Central memory CD8-positive, alpha-beta T cell (primary cell): ENCODE measurements at regions not wholly inside any gene's neighbourhood (a gene's known extent, or its start where the extent isn't known, plus 50 kb on each side); places are given as distances from the start of the nearest gene placed in this dataset.

Source experiments
- ATAC-seq: fragments of 150-1000 bp; cut with Tn5 transposase; replicated peaks from 2 replicates; pipeline ENCODE4 v1.10.0; 2022; ENCODE audit warnings: mild to moderate bottlenecking, moderate FRiP score, moderate number of reproducible peaks; ENCODE audit not compliant: poor library complexity, severe bottlenecking; ENCODE audit errors: extremely low read depth
- DNase-seq, 2 donors: peaks; one replicate each; pipeline ENCODE4 v3.0.0; 2021; ENCODE audit warnings: low spot score in 2 of 2
- H3K27ac Mint-ChIP-seq: one replicate; pipeline ENCODE4 v1.8.0; 2022; ENCODE audit warnings: low read depth, mild to moderate bottlenecking, moderate library complexity, mixed read lengths
- H3K27me3 Mint-ChIP-seq: one replicate; pipeline ENCODE4 v1.8.0; 2022; ENCODE audit warnings: mixed read lengths
- H3K36me3 Mint-ChIP-seq: one replicate; pipeline ENCODE4 v1.8.0; 2022; ENCODE audit warnings: mild to moderate bottlenecking, moderate library complexity, mixed read lengths; ENCODE audit not compliant: insufficient read depth
- H3K4me1 Mint-ChIP-seq: one replicate; pipeline ENCODE4 v1.8.0; 2022; ENCODE audit warnings: mixed read lengths
- H3K4me3 Mint-ChIP-seq: one replicate; pipeline ENCODE4 v1.8.0; 2022; ENCODE audit warnings: mild to moderate bottlenecking, moderate library complexity, mixed read lengths
- H3K9me3 Mint-ChIP-seq: one replicate; pipeline ENCODE4 v1.8.0; 2022; ENCODE audit warnings: mixed read lengths

DNA sequence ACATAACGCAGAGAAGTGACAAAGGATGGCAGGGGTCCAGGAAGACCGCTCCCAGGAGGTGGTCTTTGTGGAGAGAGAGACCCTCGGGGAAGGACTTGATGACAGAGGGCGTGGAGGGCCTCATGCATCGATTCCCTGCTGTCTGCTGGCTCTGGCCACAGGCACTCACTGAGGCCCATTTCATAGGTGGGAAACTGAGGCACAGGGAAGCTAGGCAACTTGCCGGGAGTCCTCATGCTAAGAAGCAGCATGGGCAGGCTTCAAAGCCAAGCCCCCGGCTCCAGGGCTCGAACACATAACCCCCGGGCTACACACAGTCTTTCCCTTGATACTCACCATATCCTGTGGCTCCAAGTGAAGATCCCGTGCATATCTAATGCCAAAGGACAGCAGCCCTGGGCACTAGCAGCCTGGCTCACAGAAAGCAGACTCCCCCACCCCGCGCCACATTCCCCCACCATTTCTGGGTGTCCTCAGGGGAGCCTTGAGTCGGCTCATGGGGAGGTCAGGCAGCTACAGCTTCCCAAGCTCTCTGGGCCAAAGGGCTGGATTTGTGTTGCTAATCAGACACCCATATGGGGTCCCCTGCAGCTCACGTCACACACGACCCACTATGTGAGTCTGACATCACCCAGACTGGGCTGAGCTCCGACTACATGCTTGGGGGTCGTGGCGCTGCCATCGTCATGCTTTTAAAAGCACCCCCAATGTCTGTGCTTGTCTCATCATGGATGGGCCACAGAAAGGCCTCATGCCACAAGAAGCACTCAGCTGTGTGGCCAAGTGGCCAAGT, 130.9 kb upstream of the PMEPA1 start:
- Mint-ChIP-seq H3K27me3 (no peaks in the 10 kb centered on the region), H3K9me3 (no peaks in the 10 kb centered on the region), H3K4me3 (no peak overlapping the region), H3K27ac (no peak overlapping the region), H3K36me3 (no peaks in the 10 kb centered on the region), H3K4me1 (peaks cover 5% of the 10 kb centered on the region)
- no peak for ATAC-seq
- DNase-seq = no peak

DNA sequence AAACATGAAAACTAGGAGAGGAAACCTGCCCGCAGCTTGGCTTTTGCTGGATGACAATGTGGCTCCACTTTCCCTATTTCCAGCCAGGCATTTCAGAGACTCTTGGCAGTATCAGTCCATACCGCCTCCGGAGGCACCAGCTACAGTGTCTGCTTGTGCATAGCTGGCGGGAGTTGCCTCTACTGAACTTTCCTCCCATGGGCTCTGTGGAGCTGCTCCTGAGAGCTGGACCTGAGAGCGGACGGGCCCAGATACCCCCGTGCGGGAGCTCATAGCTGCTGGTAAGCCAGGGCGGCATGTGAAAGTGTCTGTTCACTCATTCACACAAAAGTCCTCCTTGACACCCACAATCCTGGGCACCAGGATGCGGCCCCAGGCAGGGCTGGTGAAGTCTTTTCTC, 130.3 kb upstream of the PMEPA1 start:
- Mint-ChIP-seq H3K27me3 (no peaks in the 10 kb centered on the region), H3K4me1 (no peaks in the 10 kb centered on the region), H3K4me3 (no peak overlapping the region), H3K9me3 (no peaks in the 10 kb centered on the region), H3K27ac (no peak overlapping the region), H3K36me3 (no peaks in the 10 kb centered on the region)
- DNase-seq (no peak), ATAC-seq (no peak)

DNA sequence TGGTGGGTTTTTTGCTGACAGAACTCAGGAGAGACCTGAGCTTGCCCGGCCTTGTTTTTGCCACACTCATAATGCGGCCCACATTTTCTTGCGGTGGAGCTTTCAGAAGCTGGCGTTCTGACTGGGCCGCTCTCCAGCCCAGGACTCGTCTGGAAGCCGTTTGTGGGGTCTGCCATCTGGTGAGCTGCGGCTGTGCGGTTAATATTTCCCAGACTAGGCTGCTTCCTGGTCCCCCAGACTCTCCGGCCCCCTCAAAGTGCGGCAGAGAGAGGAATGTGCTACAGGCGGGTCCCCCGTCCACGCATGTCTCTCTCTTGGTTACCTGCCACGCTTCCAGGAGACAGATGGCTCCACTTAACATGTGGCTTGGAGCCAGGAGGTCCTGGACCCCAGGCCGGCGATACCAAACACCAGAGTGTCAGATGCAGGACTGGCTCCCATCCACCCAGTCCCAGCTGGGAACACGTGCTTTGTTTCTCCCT, 128.9 kb upstream of the PMEPA1 start:
- Mint-ChIP-seq H3K27me3 (no peaks in the 10 kb centered on the region), H3K4me1 (no peaks in the 10 kb centered on the region), H3K9me3 (no peaks in the 10 kb centered on the region), H3K4me3 (no peak overlapping the region), H3K27ac (no peak overlapping the region), H3K36me3 (no peaks in the 10 kb centered on the region)
- ATAC-seq = no peak
- DNase-seq = no peak

DNA sequence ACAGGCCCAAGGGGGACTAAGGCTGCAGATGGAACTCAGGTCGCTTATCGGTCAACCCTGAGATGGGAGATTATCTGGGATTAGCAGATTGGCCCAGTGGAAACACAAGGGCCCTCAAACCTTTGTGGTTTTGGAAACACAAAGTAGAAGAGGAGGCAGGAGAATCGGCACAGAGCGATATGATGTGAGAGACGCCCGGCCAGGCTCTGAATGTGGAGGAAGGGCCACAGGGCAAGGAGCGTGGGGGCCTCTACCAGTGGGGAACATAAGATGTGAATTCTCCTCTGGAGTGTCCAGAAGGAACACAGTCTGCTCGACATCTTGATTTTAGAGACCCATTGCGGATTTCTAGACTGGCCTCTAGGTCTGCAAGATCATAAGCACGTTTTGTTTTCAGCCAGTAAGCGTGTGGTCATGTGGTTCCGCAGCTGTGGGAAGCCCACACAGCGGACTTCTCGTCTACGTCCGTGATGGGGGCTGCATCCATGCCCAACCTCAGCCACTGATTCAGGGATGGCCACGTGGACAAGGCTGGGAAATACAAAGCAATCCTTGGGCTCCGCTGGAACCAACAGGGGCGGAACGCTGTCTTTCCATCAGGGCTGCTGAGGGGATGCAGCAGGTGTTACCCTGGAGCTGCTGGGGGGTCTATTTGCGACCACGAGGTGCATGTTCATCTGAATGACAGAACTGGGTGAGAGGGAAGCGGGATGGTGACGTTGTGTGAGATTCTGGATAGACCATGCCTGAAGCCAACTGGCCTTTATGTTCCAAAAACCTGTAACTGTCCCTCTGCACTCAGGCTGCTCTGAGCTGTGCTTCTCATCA, 127.6 kb upstream of the PMEPA1 start:
- DNase-seq (no peak), ATAC-seq (no peak)
- no peaks in the 10 kb centered on the region for H3K9me3 Mint-ChIP-seq
- no peak overlapping the region for H3K4me3 Mint-ChIP-seq
- H3K4me1 Mint-ChIP-seq = no peaks in the 10 kb centered on the region
- no peaks in the 10 kb centered on the region for H3K36me3 Mint-ChIP-seq
- H3K27me3 Mint-ChIP-seq = no peaks in the 10 kb centered on the region
- no peak overlapping the region for H3K27ac Mint-ChIP-seq

DNA sequence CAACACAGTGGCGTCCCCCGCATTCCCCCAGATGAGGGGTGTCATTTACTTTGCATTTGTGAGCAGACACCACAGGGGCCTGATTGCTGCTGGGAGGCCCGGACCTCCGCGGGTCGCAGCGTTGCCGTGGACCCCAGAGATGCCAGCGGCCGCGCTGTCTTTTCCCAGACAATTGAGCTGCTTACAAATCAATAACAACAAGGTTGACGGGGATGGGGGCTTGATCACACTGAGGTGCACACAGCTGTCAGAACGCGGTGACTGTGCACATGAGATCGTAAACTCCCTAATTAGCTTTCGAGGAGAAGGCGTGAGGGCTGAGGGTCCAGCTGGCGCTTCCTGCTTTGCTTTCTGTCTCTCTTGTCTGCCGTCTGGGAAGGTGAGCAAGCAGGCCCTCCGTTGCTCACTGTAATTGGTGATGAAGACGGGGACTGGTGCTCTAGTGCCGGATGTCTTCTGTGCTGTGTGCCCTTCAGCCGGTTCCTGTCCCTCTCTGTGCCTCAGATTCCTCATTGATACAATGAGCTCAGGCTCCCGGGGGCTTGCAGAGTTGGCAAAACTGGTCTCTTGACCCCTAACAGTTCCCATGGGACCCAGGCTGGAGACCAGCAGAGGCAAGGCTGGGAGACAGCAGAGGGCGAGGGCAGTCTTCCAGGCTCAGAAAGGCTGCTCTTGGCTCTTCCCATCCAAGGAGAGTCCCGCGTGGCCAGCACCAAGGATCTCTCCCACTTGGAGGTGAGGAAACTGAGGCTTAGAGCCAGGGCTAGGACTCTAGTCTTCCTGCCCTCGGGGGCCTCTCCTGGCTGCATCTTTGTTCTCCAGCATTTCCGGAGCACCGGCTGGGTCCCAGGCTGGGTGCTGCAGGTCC, 126.0 kb upstream of the PMEPA1 start:
- no peak overlapping the region for H3K4me3 Mint-ChIP-seq
- DNase-seq (no peak), ATAC-seq (no peak)
- H3K27me3 Mint-ChIP-seq = no peaks in the 10 kb centered on the region
- H3K27ac Mint-ChIP-seq = no peak overlapping the region
- no peaks in the 10 kb centered on the region for H3K9me3 Mint-ChIP-seq
- no peaks in the 10 kb centered on the region for H3K36me3 Mint-ChIP-seq
- no peaks in the 10 kb centered on the region for H3K4me1 Mint-ChIP-seq

DNA sequence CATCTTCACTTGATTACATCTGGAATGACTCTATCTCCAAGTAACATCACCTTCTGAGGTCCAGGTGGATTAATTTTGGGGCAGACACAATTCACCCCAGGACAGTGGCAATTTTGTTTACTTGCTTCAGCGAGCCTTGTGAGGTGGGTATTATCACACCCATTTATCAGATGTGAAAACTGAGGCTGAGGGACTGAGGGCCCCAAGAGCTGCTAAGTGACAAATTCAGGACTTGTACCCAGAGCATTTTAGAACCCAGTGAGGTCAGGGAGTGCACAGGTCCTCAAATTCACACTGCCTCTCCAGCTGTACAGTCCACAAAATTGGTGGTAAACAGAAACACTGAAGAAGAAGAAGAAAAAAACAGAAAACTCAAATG, 125.2 kb upstream of the PMEPA1 start:
- H3K27ac Mint-ChIP-seq = no peak overlapping the region
- ATAC-seq (no peak), DNase-seq (no peak)
- no peak overlapping the region for H3K4me3 Mint-ChIP-seq
- no peaks in the 10 kb centered on the region for H3K36me3 Mint-ChIP-seq
- H3K9me3 Mint-ChIP-seq = no peaks in the 10 kb centered on the region
- no peaks in the 10 kb centered on the region for H3K27me3 Mint-ChIP-seq
- H3K4me1 Mint-ChIP-seq = no peaks in the 10 kb centered on the region

DNA sequence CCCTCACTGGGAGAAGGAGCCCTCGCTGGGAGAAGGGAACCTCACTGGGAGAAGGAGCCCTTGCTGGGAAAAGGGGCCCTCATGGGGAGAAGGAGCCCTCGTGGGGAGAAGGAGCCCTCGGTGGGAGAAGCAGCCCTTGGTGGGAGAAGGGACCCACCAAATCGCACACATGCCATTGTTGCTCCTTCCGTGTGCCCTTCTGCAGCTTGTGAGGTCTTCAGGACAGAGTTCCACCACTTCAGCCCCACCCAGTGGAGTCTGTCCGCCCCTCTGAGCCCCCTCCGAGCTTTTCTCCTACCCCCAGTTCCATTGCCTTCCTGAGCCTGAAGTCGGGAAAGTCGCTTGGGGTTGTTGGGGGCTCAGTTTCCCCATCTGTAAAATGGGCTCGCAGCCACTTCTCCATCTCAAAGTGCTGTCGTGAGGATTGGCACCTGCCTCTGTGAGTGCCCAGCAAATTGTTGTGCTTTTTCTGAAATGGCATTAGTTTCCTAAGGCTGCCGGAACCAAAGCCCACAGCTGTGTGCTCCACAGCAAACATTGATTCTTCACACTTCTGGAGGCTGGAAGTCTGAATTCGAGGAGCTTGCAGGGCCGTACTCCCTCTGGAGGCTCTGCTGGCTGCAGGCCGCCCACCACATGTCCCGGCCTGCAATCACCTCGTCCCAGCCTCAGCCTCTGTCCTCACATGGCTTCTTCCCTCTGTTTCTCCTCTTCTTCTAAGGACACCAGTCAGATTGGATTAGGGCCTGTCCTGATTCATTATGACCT, 124.7 kb upstream of the PMEPA1 start:
- Mint-ChIP-seq H3K9me3 (no peaks in the 10 kb centered on the region), H3K36me3 (no peaks in the 10 kb centered on the region), H3K27ac (no peak overlapping the region), H3K27me3 (no peaks in the 10 kb centered on the region), H3K4me1 (no peaks in the 10 kb centered on the region), H3K4me3 (no peak overlapping the region)
- DNase-seq (no peak), ATAC-seq (no peak)

DNA sequence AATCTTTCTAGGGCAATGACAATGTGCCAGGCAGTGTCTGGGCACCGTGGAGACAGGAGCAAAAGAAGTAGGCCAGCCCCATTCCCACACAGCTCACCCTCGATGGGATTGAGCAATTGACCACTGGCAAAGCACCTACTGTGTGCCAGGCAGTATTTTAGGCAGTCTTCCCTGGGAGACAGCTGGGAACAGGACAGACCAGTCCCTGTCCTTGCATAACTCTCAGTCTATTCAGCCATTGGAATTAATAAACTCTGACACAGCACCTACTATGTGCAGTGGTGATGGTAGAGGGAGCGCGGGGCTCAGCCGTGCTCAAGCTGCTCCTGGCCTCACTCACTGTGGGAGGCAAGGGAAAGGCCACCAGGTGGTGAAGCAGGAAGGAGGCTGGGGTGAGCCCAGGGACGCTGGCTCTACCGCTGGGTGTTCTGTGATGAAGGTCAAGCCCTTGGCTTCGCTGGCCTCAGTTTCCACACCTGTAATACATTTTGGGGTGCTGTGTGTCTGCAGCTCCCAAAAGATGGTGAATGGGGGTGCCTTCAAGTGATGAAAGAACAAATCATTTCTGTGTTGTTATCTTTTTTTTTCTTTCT, 122.3 kb upstream of the PMEPA1 start:
- DNase-seq (no peak), ATAC-seq (no peak)
- Mint-ChIP-seq H3K27ac (no peak overlapping the region), H3K9me3 (no peaks in the 10 kb centered on the region), H3K4me3 (no peak overlapping the region), H3K27me3 (no peaks in the 10 kb centered on the region), H3K4me1 (no peaks in the 10 kb centered on the region), H3K36me3 (no peaks in the 10 kb centered on the region)

DNA sequence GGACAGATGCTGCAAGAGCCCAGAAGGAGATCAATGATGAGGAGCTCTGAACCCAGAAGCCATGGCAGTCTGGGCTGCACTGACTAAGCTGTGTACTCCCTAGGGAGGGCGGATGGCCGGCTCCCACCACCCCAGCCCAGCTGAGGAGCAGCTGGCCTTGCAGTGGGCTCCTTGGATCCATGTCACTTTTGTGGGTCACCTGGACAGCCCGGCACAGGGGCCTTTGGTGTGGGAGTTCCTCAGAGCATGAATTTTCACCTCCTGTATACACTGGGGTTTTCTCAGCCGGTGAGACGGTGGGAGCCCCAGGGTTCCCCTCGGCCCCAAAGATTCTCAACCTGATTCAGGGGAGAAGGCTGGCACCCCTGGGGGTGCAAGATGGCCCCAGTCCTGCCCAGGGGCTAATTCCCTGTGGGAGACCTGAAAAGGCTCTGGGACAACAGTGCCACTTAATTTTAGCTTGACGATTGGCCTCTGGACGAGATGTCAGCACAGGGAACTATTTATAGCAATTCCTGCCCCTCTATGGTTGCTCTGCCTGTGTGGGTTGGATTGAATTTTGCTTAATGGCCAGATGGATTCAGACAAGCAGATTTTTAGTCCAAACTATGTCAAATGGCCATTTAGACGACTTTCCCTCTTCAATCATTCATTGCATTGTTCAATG, 121.6 kb upstream of the PMEPA1 start:
- H3K4me3 Mint-ChIP-seq = no peak overlapping the region
- no peaks in the 10 kb centered on the region for H3K9me3 Mint-ChIP-seq
- DNase-seq (no peak), ATAC-seq (no peak)
- H3K27ac Mint-ChIP-seq = no peak overlapping the region
- H3K27me3 Mint-ChIP-seq = no peaks in the 10 kb centered on the region
- no peaks in the 10 kb centered on the region for H3K4me1 Mint-ChIP-seq
- H3K36me3 Mint-ChIP-seq = no peaks in the 10 kb centered on the region

DNA sequence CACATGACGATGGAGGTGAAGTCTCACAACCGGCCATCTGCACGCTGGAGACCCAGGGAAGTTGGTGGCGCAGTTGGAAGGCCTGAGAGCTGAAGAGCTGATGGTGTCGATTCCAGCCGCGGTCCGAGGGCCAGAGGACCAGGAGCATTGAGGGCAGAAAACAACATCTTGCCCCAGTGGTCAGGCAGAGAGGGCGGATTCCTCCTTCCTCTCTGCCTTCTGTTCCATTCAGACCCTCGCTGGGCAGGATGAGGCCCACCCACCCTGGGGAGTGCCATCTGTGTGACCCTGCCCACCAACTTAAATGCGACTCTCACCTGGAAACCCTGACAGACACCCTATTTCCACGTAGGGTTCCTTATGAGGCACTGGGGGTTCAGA, 120.7 kb upstream of the PMEPA1 start:
- H3K27me3 Mint-ChIP-seq = no peaks in the 10 kb centered on the region
- H3K4me1 Mint-ChIP-seq = no peaks in the 10 kb centered on the region
- H3K36me3 Mint-ChIP-seq = no peaks in the 10 kb centered on the region
- no peak overlapping the region for H3K4me3 Mint-ChIP-seq
- no peak for ATAC-seq
- DNase-seq = no peak
- no peak overlapping the region for H3K27ac Mint-ChIP-seq
- no peaks in the 10 kb centered on the region for H3K9me3 Mint-ChIP-seq

DNA sequence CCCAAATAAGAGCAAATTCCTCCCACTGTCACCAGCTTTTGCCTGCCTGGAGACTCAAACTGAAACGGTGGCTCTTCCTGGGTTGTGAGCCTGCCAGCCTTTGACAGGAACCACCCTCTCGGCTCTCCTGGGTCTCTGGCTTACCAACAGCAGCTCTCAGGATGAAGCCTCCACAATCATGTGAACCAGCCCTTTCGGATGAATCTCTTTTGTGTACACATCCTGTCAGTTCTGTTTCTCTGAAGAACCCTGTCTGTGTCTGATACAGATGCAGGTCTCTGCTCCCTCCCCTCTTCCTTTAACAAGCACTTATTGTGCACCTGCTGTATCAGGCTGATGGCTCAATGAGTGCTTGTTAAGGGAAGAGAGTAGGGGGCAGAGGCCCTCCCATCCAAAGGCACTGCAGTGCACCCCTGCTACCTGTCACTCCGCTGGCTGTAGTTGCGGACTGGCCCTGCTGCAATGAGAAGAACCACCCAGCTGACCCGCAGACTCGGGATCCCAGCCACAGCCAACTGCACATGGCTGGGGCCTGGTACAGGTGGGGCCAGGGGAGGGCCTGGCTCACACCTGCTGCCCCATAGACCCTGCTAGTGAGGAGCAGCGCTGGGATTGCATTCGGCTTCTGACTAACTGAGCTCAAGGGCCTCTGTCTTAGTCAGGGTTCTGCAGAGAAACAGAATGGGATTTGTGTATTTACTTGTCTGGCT, 120.1 kb upstream of the PMEPA1 start:
- H3K4me3 Mint-ChIP-seq = no peak overlapping the region
- no peak for ATAC-seq
- H3K4me1 Mint-ChIP-seq = no peaks in the 10 kb centered on the region
- no peak for DNase-seq
- no peaks in the 10 kb centered on the region for H3K36me3 Mint-ChIP-seq
- no peaks in the 10 kb centered on the region for H3K9me3 Mint-ChIP-seq
- no peak overlapping the region for H3K27ac Mint-ChIP-seq
- H3K27me3 Mint-ChIP-seq = no peaks in the 10 kb centered on the region
